ENCODE measurements at regions not wholly inside any gene's neighbourhood (a gene's known extent, or its start where the extent isn't known, plus 50 kb on each side); places are given as distances from the start of the nearest gene placed in this dataset.

- no peaks in the 10 kb centered on the region for H4K20me1 ChIP-seq (ENCODE audit: insufficient read depth)
- no peaks in the 10 kb centered on the region for H3F3A ChIP-seq (replicated peaks; ENCODE audit: insufficient read depth)
- 90% methylated on average over 3 of the region's 6 CpGs for WGBS (ENCODE audit: low lambda C conversion rate)
- H3K4me1 ChIP-seq (ENCODE audit: control insufficient read depth in 1 of 2, insufficient read depth in 2 of 2, low read depth in 1 of 2, low read length in 1 of 2): peaks cover 8 to 14% of the 10 kb centered on the region in 2 experiments; a peak in 3 of 4 replicates
- no peaks in the 10 kb centered on the region for H3K36me3 ChIP-seq (replicated peaks in 1 of 2; ENCODE audit: control insufficient read depth in 1 of 2, insufficient read depth in 2 of 2, low read length in 1 of 2)
- H3K4me2 ChIP-seq: no peak overlapping the region
- no peak for DNase-seq
- H3K27me3 ChIP-seq (ENCODE audit: insufficient read depth): no peaks in the 10 kb centered on the region
- H3K9me2 ChIP-seq: no peaks in the 10 kb centered on the region
- no peak overlapping the region for H3K9ac ChIP-seq
- ChIA-PET POLR2A (no interaction called here), CTCF (interaction anchor here (0.7 to 2.1 kb wide), 8 partner anchors 10 to 293 kb away, joined by 3 to 6 read pairs (median 3); no protein-coding TSS in a partner anchor)
- H3K9me3 ChIP-seq: no peaks in the 10 kb centered on the region
- no peaks in the 10 kb centered on the region for H3K79me2 ChIP-seq (ENCODE audit: insufficient read depth)
- H3K27ac ChIP-seq (ENCODE audit: low read depth in 2 of 2, low read length in 1 of 2): no peak overlapping the region
- no peak overlapping the region for H3K4me3 ChIP-seq (ENCODE audit: low read depth in 2 of 2, low read length in 1 of 2)
- no peak overlapping the region for H2AFZ ChIP-seq (ENCODE audit: low read depth)
- no peak for TF ChIP-seq SIN3A (IDR thresholded peaks at IDR 0.05; ENCODE audit: borderline replicate concordance, low read depth, low read length)
Observed at GRCh38 chr6:108780784-108781183, 67.4 kb upstream of the ARMC2 start.

DNA sequence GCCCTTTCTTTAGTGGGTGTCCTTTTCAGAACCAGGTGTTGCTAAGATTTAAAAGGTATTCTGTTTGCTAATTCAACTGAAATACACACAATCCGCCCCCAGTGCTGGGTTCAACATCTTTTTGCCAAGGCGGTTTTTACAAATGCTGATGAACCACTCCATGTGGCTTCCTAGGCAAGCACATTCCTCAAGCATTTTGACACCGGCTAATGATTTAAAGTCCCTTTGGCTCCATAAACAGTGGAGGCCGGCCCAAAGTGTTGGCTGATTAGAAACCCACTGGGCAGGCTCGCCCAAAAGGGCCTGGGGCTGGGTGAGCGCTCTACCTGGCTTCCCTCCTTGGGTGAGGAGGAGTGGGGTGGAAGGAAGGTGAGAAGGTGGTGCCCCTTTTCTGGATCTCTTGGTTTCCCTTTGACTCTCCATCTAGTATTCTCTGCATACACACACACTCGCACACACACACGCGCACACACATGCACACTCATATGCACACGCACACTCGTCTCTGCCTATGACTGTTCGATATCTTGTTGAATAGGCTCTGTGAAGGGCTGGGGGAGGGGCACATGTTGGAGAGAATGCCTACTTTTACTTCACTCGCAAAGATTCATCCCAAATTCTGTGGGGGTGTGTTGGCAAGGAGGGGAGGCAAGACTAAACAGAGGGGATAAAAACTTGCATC is 66.7 kb upstream of the ARMC2 start:
- Histone ChIP-seq H3K9ac (no peak overlapping the region), H3K36me3 (replicated peaks in 1 of 2; ENCODE audit: control insufficient read depth in 1 of 2, insufficient read depth in 2 of 2, low read length in 1 of 2) (no peaks in the 10 kb centered on the region), H3K27ac (ENCODE audit: low read depth in 2 of 2, low read length in 1 of 2) (no peak overlapping the region), H3K27me3 (ENCODE audit: insufficient read depth) (no peaks in the 10 kb centered on the region), H3F3A (replicated peaks; ENCODE audit: insufficient read depth) (no peaks in the 10 kb centered on the region), H3K4me2 (peak overlapping the region; percentile 76), H3K79me2 (ENCODE audit: insufficient read depth) (no peaks in the 10 kb centered on the region), H3K9me3 (no peaks in the 10 kb centered on the region), H4K20me1 (ENCODE audit: insufficient read depth) (no peaks in the 10 kb centered on the region), H3K9me2 (no peaks in the 10 kb centered on the region), H3K4me3 (ENCODE audit: low read depth in 2 of 2, low read length in 1 of 2) (peak overlapping the region in 1 of 2 experiments; percentile 43; a peak in 1 of 4 replicates), H2AFZ (ENCODE audit: low read depth) (no peak overlapping the region), H3K4me1 (ENCODE audit: control insufficient read depth in 1 of 2, insufficient read depth in 2 of 2, low read depth in 1 of 2, low read length in 1 of 2) (peaks cover 8 to 14% of the 10 kb centered on the region in 2 experiments; a peak in 3 of 4 replicates)
- no peak for TF ChIP-seq SMC3 (IDR thresholded peaks at IDR 0.05; ENCODE audit: low read depth, low read length)
- TF ChIP-seq, protein P1, sequence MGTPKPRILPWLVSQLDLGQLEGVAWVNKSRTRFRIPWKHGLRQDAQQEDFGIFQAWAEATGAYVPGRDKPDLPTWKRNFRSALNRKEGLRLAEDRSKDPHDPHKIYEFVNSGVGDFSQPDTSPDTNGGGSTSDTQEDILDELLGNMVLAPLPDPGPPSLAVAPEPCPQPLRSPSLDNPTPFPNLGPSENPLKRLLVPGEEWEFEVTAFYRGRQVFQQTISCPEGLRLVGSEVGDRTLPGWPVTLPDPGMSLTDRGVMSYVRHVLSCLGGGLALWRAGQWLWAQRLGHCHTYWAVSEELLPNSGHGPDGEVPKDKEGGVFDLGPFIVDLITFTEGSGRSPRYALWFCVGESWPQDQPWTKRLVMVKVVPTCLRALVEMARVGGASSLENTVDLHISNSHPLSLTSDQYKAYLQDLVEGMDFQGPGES (IDR thresholded peaks at IDR 0.05; ENCODE audit: low read depth, low read length): no peak
- no peak for TF ChIP-seq MAX (IDR thresholded peaks at IDR 0.05; ENCODE audit: low read depth)
- no peak for TF ChIP-seq REST (IDR thresholded peaks at IDR 0.05; ENCODE audit: low read depth, low read length)
- TF ChIP-seq GABPA (IDR thresholded peaks at IDR 0.05; ENCODE audit: low read depth): no peak
- TF ChIP-seq SIN3A (IDR thresholded peaks at IDR 0.05; ENCODE audit: borderline replicate concordance, low read depth, low read length): no peak
- no peak for TF ChIP-seq YY1 (IDR thresholded peaks at IDR 0.05; ENCODE audit: low read depth)
- TF ChIP-seq, protein P2, sequence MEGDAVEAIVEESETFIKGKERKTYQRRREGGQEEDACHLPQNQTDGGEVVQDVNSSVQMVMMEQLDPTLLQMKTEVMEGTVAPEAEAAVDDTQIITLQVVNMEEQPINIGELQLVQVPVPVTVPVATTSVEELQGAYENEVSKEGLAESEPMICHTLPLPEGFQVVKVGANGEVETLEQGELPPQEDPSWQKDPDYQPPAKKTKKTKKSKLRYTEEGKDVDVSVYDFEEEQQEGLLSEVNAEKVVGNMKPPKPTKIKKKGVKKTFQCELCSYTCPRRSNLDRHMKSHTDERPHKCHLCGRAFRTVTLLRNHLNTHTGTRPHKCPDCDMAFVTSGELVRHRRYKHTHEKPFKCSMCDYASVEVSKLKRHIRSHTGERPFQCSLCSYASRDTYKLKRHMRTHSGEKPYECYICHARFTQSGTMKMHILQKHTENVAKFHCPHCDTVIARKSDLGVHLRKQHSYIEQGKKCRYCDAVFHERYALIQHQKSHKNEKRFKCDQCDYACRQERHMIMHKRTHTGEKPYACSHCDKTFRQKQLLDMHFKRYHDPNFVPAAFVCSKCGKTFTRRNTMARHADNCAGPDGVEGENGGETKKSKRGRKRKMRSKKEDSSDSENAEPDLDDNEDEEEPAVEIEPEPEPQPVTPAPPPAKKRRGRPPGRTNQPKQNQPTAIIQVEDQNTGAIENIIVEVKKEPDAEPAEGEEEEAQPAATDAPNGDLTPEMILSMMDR (IDR thresholded peaks at IDR 0.05): no peak
- no peak for TF ChIP-seq NRF1 (IDR thresholded peaks at IDR 0.05; ENCODE audit: low read depth, low read length)
- no peak for TF ChIP-seq TCF12 (IDR thresholded peaks at IDR 0.05)
- TF ChIP-seq ELF1 (IDR thresholded peaks at IDR 0.05): no peak
- no peak for TF ChIP-seq FOXM1 (IDR thresholded peaks at IDR 0.05; ENCODE audit: low read depth)
- POLR2A ChIA-PET: no interaction called here
- no peak for DNase-seq
- 93% methylated on average over 13 of the region's 13 CpGs for WGBS (ENCODE audit: low lambda C conversion rate)
- CTCF ChIA-PET: interaction anchor here (0.6 to 2.1 kb wide), 20 partner anchors 18 to 530 kb away, joined by 3 to 9 read pairs (median 4); partner anchors contain the start of gene FOXO3
